ENCODE measurements at regions not wholly inside any gene's neighbourhood (a gene's known extent, or its start where the extent isn't known, plus 50 kb on each side); places are given as distances from the start of the nearest gene placed in this dataset.

- no peaks in the 10 kb centered on the region for H3K4me1 ChIP-seq (ENCODE audit: control insufficient read depth in 5 of 5, insufficient read depth in 5 of 5, low read length in 5 of 5)
- no peak overlapping the region for H3K9ac ChIP-seq (ENCODE audit: insufficient read depth in 1 of 2, low read length in 2 of 2)
- H3K36me3 ChIP-seq (ENCODE audit: control insufficient read depth in 4 of 4, insufficient read depth in 4 of 4, low read length in 4 of 4), result no peaks in the 10 kb centered on the region
- no peak overlapping the region for H3K4me3 ChIP-seq
- H3K27ac ChIP-seq (ENCODE audit: low read depth in 1 of 2, low read length in 1 of 2), result no peak overlapping the region
- TF ChIP-seq CTCF (IDR thresholded peaks at IDR 0.05; ENCODE audit: control extremely low read depth, extremely low read depth), result no peak
- DNase-seq (peak in 1 of 3 donors; percentile 6), ATAC-seq (ENCODE audit: insufficient read depth, low FRiP score) (no peak)
- 60 to 81% methylated on average over 2 of the region's 2 CpGs for WGBS, 2 donors
- H3K9me3 ChIP-seq (ENCODE audit: control insufficient read depth in 4 of 4, insufficient read depth in 3 of 4, low read length in 3 of 4), result no peaks in the 10 kb centered on the region
- H3K27me3 ChIP-seq (ENCODE audit: control insufficient read depth in 3 of 3, insufficient read depth in 3 of 3, low read length in 2 of 3), result no peaks in the 10 kb centered on the region
Observed at GRCh38 chr3:104066658-104067057, 1300.1 kb upstream of the ALCAM start.

GRCh38 chr3:104069114-104069513, 1297.6 kb upstream of the ALCAM start:
- no peaks in the 10 kb centered on the region for H3K4me1 ChIP-seq (ENCODE audit: control insufficient read depth in 5 of 5, insufficient read depth in 5 of 5, low read length in 5 of 5)
- no peak for DNase-seq
- no peaks in the 10 kb centered on the region for H3K27me3 ChIP-seq (ENCODE audit: control insufficient read depth in 3 of 3, insufficient read depth in 3 of 3, low read length in 2 of 3)
- H3K4me3 ChIP-seq, result no peak overlapping the region
- no peaks in the 10 kb centered on the region for H3K9me3 ChIP-seq (ENCODE audit: control insufficient read depth in 4 of 4, insufficient read depth in 3 of 4, low read length in 3 of 4)
- TF ChIP-seq CTCF (IDR thresholded peaks at IDR 0.05; ENCODE audit: control extremely low read depth, extremely low read depth), result no peak
- no peak overlapping the region for H3K27ac ChIP-seq (ENCODE audit: low read depth in 1 of 2, low read length in 1 of 2)
- WGBS, 2 donors, result 73 to 78% methylated on average over 3 of the region's 3 CpGs
- H3K36me3 ChIP-seq (ENCODE audit: control insufficient read depth in 4 of 4, insufficient read depth in 4 of 4, low read length in 4 of 4), result no peaks in the 10 kb centered on the region
- H3K9ac ChIP-seq (ENCODE audit: insufficient read depth in 1 of 2, low read length in 2 of 2), result no peak overlapping the region
- ATAC-seq (ENCODE audit: insufficient read depth, low FRiP score), result no peak

- H3K36me3 ChIP-seq (ENCODE audit: control insufficient read depth in 4 of 4, insufficient read depth in 4 of 4, low read length in 4 of 4), result no peaks in the 10 kb centered on the region
- no peaks in the 10 kb centered on the region for H3K27me3 ChIP-seq (ENCODE audit: control insufficient read depth in 3 of 3, insufficient read depth in 3 of 3, low read length in 2 of 3)
- no peak overlapping the region for H3K9ac ChIP-seq (ENCODE audit: insufficient read depth in 1 of 2, low read length in 2 of 2)
- no peak for ATAC-seq (ENCODE audit: insufficient read depth, low FRiP score)
- no peak for DNase-seq
- 51 to 61% methylated on average over 1 of the region's 1 CpG for WGBS, 2 donors
- no peak for TF ChIP-seq CTCF (IDR thresholded peaks at IDR 0.05; ENCODE audit: control extremely low read depth, extremely low read depth)
- no peak overlapping the region for H3K27ac ChIP-seq (ENCODE audit: low read depth in 1 of 2, low read length in 1 of 2)
- no peaks in the 10 kb centered on the region for H3K4me1 ChIP-seq (ENCODE audit: control insufficient read depth in 5 of 5, insufficient read depth in 5 of 5, low read length in 5 of 5)
- H3K4me3 ChIP-seq, result no peak overlapping the region
- H3K9me3 ChIP-seq (ENCODE audit: control insufficient read depth in 4 of 4, insufficient read depth in 3 of 4, low read length in 3 of 4), result no peaks in the 10 kb centered on the region
Observed at GRCh38 chr3:104070906-104071305, 1295.8 kb upstream of the ALCAM start.

- Histone ChIP-seq H3K9me3 (ENCODE audit: control insufficient read depth in 4 of 4, insufficient read depth in 3 of 4, low read length in 3 of 4) (peaks cover 0 to 1% (median 0%) of the 10 kb centered on the region in 4 donors), H3K27me3 (ENCODE audit: control insufficient read depth in 3 of 3, insufficient read depth in 3 of 3, low read length in 2 of 3) (no peaks in the 10 kb centered on the region), H3K4me3 (no peak overlapping the region), H3K27ac (ENCODE audit: low read depth in 1 of 2, low read length in 1 of 2) (no peak overlapping the region), H3K9ac (ENCODE audit: insufficient read depth in 1 of 2, low read length in 2 of 2) (no peak overlapping the region), H3K36me3 (ENCODE audit: control insufficient read depth in 4 of 4, insufficient read depth in 4 of 4, low read length in 4 of 4) (no peaks in the 10 kb centered on the region), H3K4me1 (ENCODE audit: control insufficient read depth in 5 of 5, insufficient read depth in 5 of 5, low read length in 5 of 5) (no peaks in the 10 kb centered on the region)
- DNase-seq (no peak), ATAC-seq (ENCODE audit: insufficient read depth, low FRiP score) (no peak)
- 51 to 70% methylated on average over 1 of the region's 1 CpG for WGBS, 2 donors
- no peak for TF ChIP-seq CTCF (IDR thresholded peaks at IDR 0.05; ENCODE audit: control extremely low read depth, extremely low read depth)
Observed at GRCh38 chr3:104080088-104080626, 1286.6 kb upstream of the ALCAM start.

Measured in lung (tissue), 11 donors.